SK-N-SH (cell line): ENCODE measurements at regions not wholly inside any gene's neighbourhood (a gene's known extent, or its start where the extent isn't known, plus 50 kb on each side); places are given as distances from the start of the nearest gene placed in this dataset.

ENCODE experiments used
- CTCF ChIA-PET: fragments of 300-600, 350-600 bp; formaldehyde crosslinking; extraction: SDS; loops from one replicate; lab custom pipeline; 2021; lab: Yijun Ruan, JAX
- POLR2A ChIA-PET: fragments of 350-600 bp; sonication (Branson Sonifier 250); formaldehyde crosslinking; extraction: SDS; loops from one replicate; lab custom pipeline; 2020; ENCODE audit warnings: antibody characterized with exemption, inconsistent platforms; lab: Yijun Ruan, JAX
- DNase-seq: peaks from one replicate; pipeline ENCODE4 v3.0.0; 2012
- H2AFZ ChIP-seq: fragments of 200-600 bp; sonication (generic); 2 replicates; pipeline ENCODE4 v1.8.1; 2016; ENCODE audit warnings: antibody characterized with exemption, mild to moderate bottlenecking, low read depth
- H3F3A ChIP-seq: fragments of 200-600 bp; sonication (generic); replicated peaks from 2 replicates; pipeline ENCODE3; 2016; ENCODE audit warnings: antibody characterized with exemption, mild to moderate bottlenecking; ENCODE audit not compliant: insufficient read depth
- H3K27ac ChIP-seq, 2 experiments: fragments of 200-500 bp in 1 of 2; fragments of 200-600 bp in 1 of 2; sonication (Bioruptor generic) in 1 of 2; sonication (generic), shearing (Covaris generic) in 1 of 2; 2 replicates each; pipeline versions ENCODE4 v1.5.1 to v1.6.1; 2014 to 2016; ENCODE audit warnings: low read depth in 2 of 2, inconsistent platforms in 1 of 2, low read length in 1 of 2, mild to moderate bottlenecking in 1 of 2, mixed read lengths in 1 of 2
- H3K27me3 ChIP-seq: fragments of 200-600 bp; sonication (generic), shearing (Covaris generic); 2 replicates; pipeline ENCODE4 v1.6.1; 2016; ENCODE audit warnings: mixed run types; ENCODE audit not compliant: insufficient read depth
- H3K36me3 ChIP-seq, 2 experiments: fragments of 200-500 bp in 1 of 2; fragments of 200-600 bp in 1 of 2; sonication (Bioruptor generic) in 1 of 2; sonication (generic) in 1 of 2; replicated peaks in 1 of 2; 2 replicates each; pipeline versions ENCODE3 to v1.5.1; 2014 to 2016; ENCODE audit warnings: low read length in 1 of 2, mild to moderate bottlenecking in 1 of 2; ENCODE audit not compliant: insufficient read depth in 2 of 2, control insufficient read depth in 1 of 2
- H3K4me1 ChIP-seq, 2 experiments: fragments of 200-500 bp in 1 of 2; fragments of 200-600 bp in 1 of 2; sonication (Bioruptor generic) in 1 of 2; sonication (generic), shearing (Covaris generic) in 1 of 2; 2 replicates each; pipeline versions ENCODE4 v1.5.1 to v1.6.1; 2014 to 2016; ENCODE audit warnings: low read depth in 1 of 2, low read length in 1 of 2, mixed run types in 1 of 2; ENCODE audit not compliant: insufficient read depth in 2 of 2, control insufficient read depth in 1 of 2
- H3K4me2 ChIP-seq: fragments of 200-600 bp; sonication (generic), shearing (Covaris generic); 2 replicates; pipeline ENCODE4 v1.6.1; 2017; ENCODE audit warnings: mixed run types
- H3K4me3 ChIP-seq, 2 experiments: fragments of 200-500 bp in 1 of 2; fragments of 200-600 bp in 1 of 2; sonication (Bioruptor generic) in 1 of 2; sonication (generic), shearing (Covaris generic) in 1 of 2; 2 replicates each; pipeline versions ENCODE4 v1.5.1 to v1.8.1; 2014 to 2016; ENCODE audit warnings: low read depth in 2 of 2, inconsistent platforms in 1 of 2, low read length in 1 of 2, mild to moderate bottlenecking in 1 of 2, mixed read lengths in 1 of 2, moderate library complexity in 1 of 2
- H3K79me2 ChIP-seq: fragments of 200-600 bp; sonication (generic); 2 replicates; pipeline ENCODE4 v1.8.1; 2017; ENCODE audit warnings: mild to moderate bottlenecking; ENCODE audit not compliant: insufficient read depth
- H3K9ac ChIP-seq: fragments of 200-600 bp; sonication (generic); 2 replicates; pipeline ENCODE4 v1.6.1; 2017; ENCODE audit warnings: mixed run types
- H3K9me2 ChIP-seq: fragments of 200-600 bp; sonication (generic); 2 replicates; pipeline ENCODE4 v1.6.1; 2017; ENCODE audit warnings: mixed run types
- H3K9me3 ChIP-seq: fragments of 200-600 bp; sonication (generic); 2 replicates; pipeline ENCODE4 v1.6.1; 2017; ENCODE audit warnings: mixed run types, mild to moderate bottlenecking, moderate library complexity
- H4K20me1 ChIP-seq: fragments of 200-600 bp; sonication (generic); 2 replicates; pipeline ENCODE4 v1.6.1; 2017; ENCODE audit warnings: mild to moderate bottlenecking, mixed run types; ENCODE audit not compliant: insufficient read depth
- CHD2 ChIP-seq: fragments of 150-350 bp; IDR thresholded peaks from 2 replicates; pipeline ENCODE4 v1.6.1; 2018; ENCODE audit warnings: low read length; ENCODE audit not compliant: partially characterized antibody
- CTCF ChIP-seq: fragments of 200-600 bp; sonication (generic); IDR thresholded peaks from 2 replicates; pipeline ENCODE4 v1.6.1; 2017; ENCODE audit warnings: antibody characterized with exemption, mild to moderate bottlenecking, moderate library complexity
- ELF1 ChIP-seq: IDR thresholded peaks from 2 replicates; pipeline ENCODE4 v1.4.0; 2012
- JUND ChIP-seq: IDR thresholded peaks from 2 replicates; pipeline ENCODE4 v1.4.0; 2012
- MEF2A ChIP-seq: IDR thresholded peaks from 2 replicates; pipeline ENCODE4 v1.4.0; 2012; ENCODE audit warnings: low read depth, borderline replicate concordance
- NRF1 ChIP-seq: IDR thresholded peaks from 2 replicates; pipeline ENCODE4 v1.6.1; 2012; ENCODE audit warnings: low read depth, mild to moderate bottlenecking, low read length
- PBX3 ChIP-seq: IDR thresholded peaks from 2 replicates; pipeline ENCODE4; 2012
- REST ChIP-seq: IDR thresholded peaks from 2 replicates; pipeline ENCODE4 v1.6.1; 2012; ENCODE audit warnings: mild to moderate bottlenecking, low read depth, low read length, moderate library complexity
- SMC3 ChIP-seq: IDR thresholded peaks from 2 replicates; pipeline ENCODE4 v1.6.1; 2012; ENCODE audit warnings: low read depth, low read length, improper control_type of control experiment
- TCF12 ChIP-seq: IDR thresholded peaks from 2 replicates; pipeline ENCODE4 v1.4.0; 2012
- TEAD4 ChIP-seq: IDR thresholded peaks from 2 replicates; pipeline ENCODE4 v1.4.0; 2012; ENCODE audit warnings: mild to moderate bottlenecking, borderline replicate concordance; ENCODE audit not compliant: insufficient read depth
- WGBS: methylation state at CpG from one replicate; pipeline ENCODE4 v1.1.6; 2017; ENCODE audit warnings: low lambda C conversion rate; 5-methylcytosine and 5-hydroxymethylcytosine counted together

DNA sequence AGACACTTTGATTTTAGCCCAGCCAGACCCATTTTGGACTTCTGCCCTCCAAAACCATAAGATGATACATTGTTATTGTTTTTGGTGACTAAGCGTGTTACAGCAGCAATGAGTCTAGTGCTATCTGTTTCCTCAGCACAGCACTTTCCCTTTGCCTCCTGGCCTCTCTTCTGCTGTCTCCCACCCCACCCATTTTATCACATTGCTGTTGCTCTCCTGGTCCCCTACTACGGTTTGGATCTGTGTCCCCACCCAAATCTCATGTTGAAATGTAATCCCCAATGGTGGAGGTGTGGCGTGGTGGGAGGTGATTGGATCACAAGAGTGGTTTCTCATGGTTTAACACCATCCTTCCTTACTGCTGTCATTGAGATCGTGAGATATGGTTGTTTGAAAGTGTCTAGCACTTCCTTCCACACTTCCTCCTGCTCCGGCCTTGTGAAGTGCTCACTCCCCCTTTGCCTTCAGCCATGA lies 59.8 kb upstream of the CD82 start (continued):
- TF ChIP-seq MEF2A, result no peak
- TF ChIP-seq PBX3, result no peak

- DNase-seq, result no peak
- POLR2A ChIA-PET, result no interaction called here
- Histone ChIP-seq H3K9ac (no peak overlapping the region), H2AFZ (no peak overlapping the region), H3K9me2 (no peaks in the 10 kb centered on the region), H3K27me3 (no peaks in the 10 kb centered on the region; the same call in 1 of the 2 replicates), H3K4me3 (no peak overlapping the region), H4K20me1 (no peaks in the 10 kb centered on the region), H3K4me1 (no peaks in the 10 kb centered on the region), H3F3A (no peaks in the 10 kb centered on the region), H3K4me2 (no peak overlapping the region), H3K36me3 (no peaks in the 10 kb centered on the region), H3K9me3 (no peaks in the 10 kb centered on the region), H3K27ac (no peak overlapping the region), H3K79me2 (no peaks in the 10 kb centered on the region)
- TF ChIP-seq CHD2 (no peak), TCF12 (no peak), PBX3 (no peak), JUND (no peak), TEAD4 (no peak), REST (no peak), ELF1 (no peak), NRF1 (no peak), MEF2A (no peak), SMC3 (no peak), CTCF (no peak)
- CTCF ChIA-PET, result no interaction called here
- WGBS, result 33% methylated on average over 6 of the region's 7 CpGs
Observed at GRCh38 chr11:44506375-44507016, 59.0 kb upstream of the CD82 start.
